Endothelial cell of umbilical vein (primary cell): ENCODE measurements at regions not wholly inside any gene's neighbourhood (a gene's known extent, or its start where the extent isn't known, plus 50 kb on each side); places are given as distances from the start of the nearest gene placed in this dataset.

Experiments
- CTCF ChIP-seq, 2 donors: IDR thresholded peaks; 1 replicate in 1 of 2; 2 replicates in 1 of 2; pipeline ENCODE4 v1.5.1; 2011; ENCODE audit warnings: low read length in 2 of 2, mild to moderate bottlenecking in 2 of 2, moderate library complexity in 2 of 2, control low read depth in 1 of 2, inconsistent platforms in 1 of 2, low read depth in 1 of 2; ENCODE audit not compliant: insufficient read depth in 1 of 2; ENCODE audit errors: extremely low read depth in 1 of 2
- EZH2 ChIP-seq: IDR thresholded peaks from 2 replicates; pipeline ENCODE4 v1.6.1; 2012; ENCODE audit warnings: borderline replicate concordance, low read depth, mild to moderate bottlenecking, moderate library complexity, low read length, inconsistent platforms; ENCODE audit not compliant: severe bottlenecking
- JUN ChIP-seq: IDR thresholded peaks from 2 replicates; pipeline ENCODE4 v1.6.1; 2011; ENCODE audit warnings: borderline replicate concordance, low read depth; ENCODE audit not compliant: insufficient read length, insufficient read depth
- MAX ChIP-seq: IDR thresholded peaks from 2 replicates; pipeline ENCODE4 v1.6.1; 2011; ENCODE audit not compliant: insufficient read depth, insufficient read length
- MYC ChIP-seq: IDR thresholded peaks from one replicate; pipeline ENCODE4 v1.6.1; 2011; ENCODE audit warnings: mild to moderate bottlenecking, low read depth, low read length
- POLR2A ChIP-seq: IDR thresholded peaks from 2 replicates; pipeline ENCODE4 v1.6.1; 2012; ENCODE audit warnings: low read depth, mild to moderate bottlenecking, control low read depth, low read length
- POLR2AphosphoS5 ChIP-seq: IDR thresholded peaks from 2 replicates; pipeline ENCODE4 v1.6.1; 2012; ENCODE audit warnings: low read depth, mild to moderate bottlenecking, control low read depth, low read length, moderate library complexity; ENCODE audit not compliant: insufficient read depth

GRCh38 chr1:74834261-74834660 lies 101.3 kb downstream of the TYW3 start:
- TF ChIP-seq POLR2A (no peak), CTCF (IDR thresholded peaks at IDR 0.05; ENCODE audit: extremely low read depth in 1 of 2, insufficient read depth in 1 of 2, low read depth in 1 of 2, low read length in 2 of 2) (no peak), MYC (no peak), POLR2AphosphoS5 (no peak), JUN (no peak), EZH2 (no peak), MAX (no peak)
